ENCODE measurements at regions not wholly inside any gene's neighbourhood (a gene's known extent, or its start where the extent isn't known, plus 50 kb on each side); places are given as distances from the start of the nearest gene placed in this dataset.

GRCh38 chr3:76715426-76715825 lies 324.5 kb upstream of the ROBO2 start:
- Histone ChIP-seq H4K20me1 (ENCODE audit: control insufficient read depth, insufficient read depth, low read length, poor library complexity, severe bottlenecking) (no peaks in the 10 kb centered on the region), H3K4me1 (ENCODE audit: control insufficient read depth in 2 of 2, insufficient read depth in 2 of 2, low read length in 2 of 2) (no peaks in the 10 kb centered on the region), H2AFZ (ENCODE audit: insufficient read depth, low read depth, low read length, poor library complexity, severe bottlenecking) (no peak overlapping the region), H3K36me3 (replicated peaks in 1 of 2; ENCODE audit: control extremely low read depth in 1 of 2, control insufficient read depth in 1 of 2, extremely low read depth in 1 of 2, insufficient read depth in 2 of 2, low read length in 1 of 2) (no peaks in the 10 kb centered on the region), H3K27me3 (replicated peaks in 1 of 4; ENCODE audit: control extremely low read depth in 1 of 4, control insufficient read depth in 3 of 4, insufficient read depth in 4 of 4, low read length in 3 of 4) (no peaks in the 10 kb centered on the region), H3K9me3 (ENCODE audit: control extremely low read depth in 1 of 3, control insufficient read depth in 2 of 3, insufficient read depth in 1 of 3, low read length in 2 of 3) (no peaks in the 10 kb centered on the region), H3K9ac (ENCODE audit: low read length) (no peak overlapping the region), H3K79me2 (ENCODE audit: control insufficient read depth, insufficient read depth, low read length) (no peaks in the 10 kb centered on the region), H3K4me3 (ENCODE audit: control extremely low read depth in 1 of 5, extremely low read depth in 1 of 5, insufficient read depth in 1 of 5, low read depth in 2 of 5, low read length in 4 of 5) (no peak overlapping the region), H3K4me2 (replicated peaks; ENCODE audit: low read depth, low read length, poor library complexity, severe bottlenecking) (no peak overlapping the region), H3K27ac (ENCODE audit: low read length in 2 of 2) (no peak overlapping the region)
- Mint-ChIP-seq H3K9me3 (ENCODE audit: insufficient read depth) (peaks cover 5% of the 10 kb centered on the region), H3K27me3 (no peaks in the 10 kb centered on the region), H3K4me3 (no peak overlapping the region), H3K4me1 (no peaks in the 10 kb centered on the region), H3K27ac (no peak overlapping the region)
- TF ChIP-seq EZH2 (IDR thresholded peaks at IDR 0.05; ENCODE audit: borderline replicate concordance, insufficient read depth, low read depth, low read length, poor library complexity, severe bottlenecking): no peak
- no peak for TF ChIP-seq CTCF (IDR thresholded peaks at IDR 0.05)
- ChIA-PET POLR2A (no interaction called here), CTCF (interaction anchor here (0.5 kb wide), 1 partner anchor 482 kb away, joined by 3 read pairs; no protein-coding TSS in a partner anchor)
- DNase-seq (no peak), ATAC-seq (ENCODE audit: low read depth) (no peak)
- WGBS (ENCODE audit: insufficient coverage): no CpG with 5 or more reads among the region's 1 CpG
- intact Hi-C loops (cut with micrococcal nuclease): no loop called here

- no peaks in the 10 kb centered on the region for H3K79me2 ChIP-seq (ENCODE audit: control insufficient read depth, insufficient read depth, low read length)
- 56% methylated on average over 1 of the region's 2 CpGs for WGBS (ENCODE audit: insufficient coverage)
- Mint-ChIP-seq H3K27ac (no peak overlapping the region), H3K4me3 (no peak overlapping the region), H3K27me3 (no peaks in the 10 kb centered on the region), H3K9me3 (ENCODE audit: insufficient read depth) (peaks cover 9% of the 10 kb centered on the region), H3K4me1 (no peaks in the 10 kb centered on the region)
- H4K20me1 ChIP-seq (ENCODE audit: control insufficient read depth, insufficient read depth, low read length, poor library complexity, severe bottlenecking): no peaks in the 10 kb centered on the region
- H3K4me3 ChIP-seq (ENCODE audit: control extremely low read depth in 1 of 5, extremely low read depth in 1 of 5, insufficient read depth in 1 of 5, low read depth in 2 of 5, low read length in 4 of 5): no peak overlapping the region
- no peak for TF ChIP-seq EZH2 (IDR thresholded peaks at IDR 0.05; ENCODE audit: borderline replicate concordance, insufficient read depth, low read depth, low read length, poor library complexity, severe bottlenecking)
- TF ChIP-seq CTCF (IDR thresholded peaks at IDR 0.05): no peak
- intact Hi-C loops (cut with micrococcal nuclease): no loop called here
- H3K4me2 ChIP-seq (replicated peaks; ENCODE audit: low read depth, low read length, poor library complexity, severe bottlenecking): no peak overlapping the region
- ChIA-PET POLR2A (no interaction called here), CTCF (no interaction called here)
- ATAC-seq (ENCODE audit: low read depth) (no peak), DNase-seq (no peak)
- H3K4me1 ChIP-seq (ENCODE audit: control insufficient read depth in 2 of 2, insufficient read depth in 2 of 2, low read length in 2 of 2): no peaks in the 10 kb centered on the region
- H3K9me3 ChIP-seq (ENCODE audit: control extremely low read depth in 1 of 3, control insufficient read depth in 2 of 3, insufficient read depth in 1 of 3, low read length in 2 of 3): peaks cover 0 to 3% (median 0%) of the 10 kb centered on the region in 3 donors
- H3K27ac ChIP-seq (ENCODE audit: low read length in 2 of 2): no peak overlapping the region
- no peaks in the 10 kb centered on the region for H3K27me3 ChIP-seq (replicated peaks in 1 of 4; ENCODE audit: control extremely low read depth in 1 of 4, control insufficient read depth in 3 of 4, insufficient read depth in 4 of 4, low read length in 3 of 4)
- no peaks in the 10 kb centered on the region for H3K36me3 ChIP-seq (replicated peaks in 1 of 2; ENCODE audit: control extremely low read depth in 1 of 2, control insufficient read depth in 1 of 2, extremely low read depth in 1 of 2, insufficient read depth in 2 of 2, low read length in 1 of 2)
- H3K9ac ChIP-seq (ENCODE audit: low read length): no peak overlapping the region
- no peak overlapping the region for H2AFZ ChIP-seq (ENCODE audit: insufficient read depth, low read depth, low read length, poor library complexity, severe bottlenecking)
Observed at GRCh38 chr3:76723366-76723765, 316.5 kb upstream of the ROBO2 start.
